ENCODE measurements at regions not wholly inside any gene's neighbourhood (a gene's known extent, or its start where the extent isn't known, plus 50 kb on each side); places are given as distances from the start of the nearest gene placed in this dataset.

GRCh38 chr10:131654471-131655087 is 246.2 kb upstream of the PPP2R2D start:
- DNase-seq: no peak

GRCh38 chr10:131655101-131655849 is 245.5 kb upstream of the PPP2R2D start:
- no peak for DNase-seq

GRCh38 chr10:131656009-131656408 is 244.8 kb upstream of the PPP2R2D start:
- DNase-seq: no peak

- DNase-seq: no peak
Measured at GRCh38 chr10:131656431-131656841, 244.4 kb upstream of the PPP2R2D start.

GRCh38 chr10:131657318-131657984 is 243.4 kb upstream of the PPP2R2D start:
- DNase-seq: no peak

- DNase-seq: no peak
Measured at GRCh38 chr10:131657985-131658330, 242.8 kb upstream of the PPP2R2D start.

GRCh38 chr10:131658476-131659110 is 242.2 kb upstream of the PPP2R2D start:
- no peak for DNase-seq

- DNase-seq: no peak
Measured at GRCh38 chr10:131660427-131660826, 240.4 kb upstream of the PPP2R2D start.

GRCh38 chr10:131662851-131663250 is 238.0 kb upstream of the PPP2R2D start:
- DNase-seq: no peak

GRCh38 chr10:131663351-131663750 is 237.5 kb upstream of the PPP2R2D start:
- no peak for DNase-seq

- DNase-seq: no peak
Measured at GRCh38 chr10:131666091-131666490, 234.7 kb upstream of the PPP2R2D start.

GRCh38 chr10:131667047-131667446 is 233.8 kb upstream of the PPP2R2D start:
- DNase-seq: no peak

- no peak for DNase-seq
Measured at GRCh38 chr10:131667561-131667960, 233.2 kb upstream of the PPP2R2D start.

GRCh38 chr10:131668903-131669302 is 231.9 kb upstream of the PPP2R2D start:
- DNase-seq: no peak

- DNase-seq: no peak
Measured at GRCh38 chr10:131669838-131670237, 231.0 kb upstream of the PPP2R2D start.

- DNase-seq: no peak
Measured at GRCh38 chr10:131670341-131670740, 230.5 kb upstream of the PPP2R2D start.

- DNase-seq: no peak
Measured at GRCh38 chr10:131673396-131673795, 227.4 kb upstream of the PPP2R2D start.

- DNase-seq: no peak
Measured at GRCh38 chr10:131674130-131674529, 226.7 kb upstream of the PPP2R2D start.

GRCh38 chr10:131675104-131675503 is 225.7 kb upstream of the PPP2R2D start:
- DNase-seq: no peak

- no peak for DNase-seq
Measured at GRCh38 chr10:131676046-131676799, 224.6 kb upstream of the PPP2R2D start.

GRCh38 chr10:131676800-131677421 is 223.9 kb upstream of the PPP2R2D start:
- DNase-seq: no peak

- no peak for DNase-seq
Measured at GRCh38 chr10:131677671-131678070, 223.1 kb upstream of the PPP2R2D start.
